Osteoblast (primary cell): ENCODE measurements at regions not wholly inside any gene's neighbourhood (a gene's known extent, or its start where the extent isn't known, plus 50 kb on each side); places are given as distances from the start of the nearest gene placed in this dataset.

Experiments used
- DNase-seq: peaks from one replicate; pipeline ENCODE4 v3.0.0; 2011; ENCODE audit warnings: low spot score, mixed read lengths; ENCODE audit not compliant: insufficient read length; ENCODE audit errors: missing footprints
- H2AFZ ChIP-seq: 2 replicates; pipeline ENCODE4 v1.6.0; 2011; ENCODE audit warnings: mild to moderate bottlenecking, low read length
- H3K27ac ChIP-seq: 2 replicates; pipeline ENCODE4 v1.5.1; 2011; ENCODE audit warnings: mild to moderate bottlenecking, low read depth, low read length, moderate library complexity
- H3K27me3 ChIP-seq: 2 replicates; pipeline ENCODE4 v1.6.0; 2012; ENCODE audit warnings: mild to moderate bottlenecking, control low read depth, inconsistent platforms, low read length, moderate library complexity; ENCODE audit not compliant: insufficient read depth
- H3K36me3 ChIP-seq: 2 replicates; pipeline ENCODE4 v1.5.1; 2011; ENCODE audit warnings: mild to moderate bottlenecking, low read length, control low read depth, moderate library complexity; ENCODE audit not compliant: insufficient read depth
- H3K4me1 ChIP-seq: 2 replicates; pipeline ENCODE4 v1.5.1; 2011; ENCODE audit warnings: mild to moderate bottlenecking, low read length, control low read depth, moderate library complexity; ENCODE audit not compliant: insufficient read depth
- H3K4me2 ChIP-seq: 2 replicates; pipeline ENCODE4 v1.6.0; 2011; ENCODE audit warnings: mild to moderate bottlenecking, low read length; ENCODE audit not compliant: insufficient read depth
- H3K4me3 ChIP-seq: fragments of 200-600 bp; sonication (generic); 3 replicates; pipeline ENCODE4 v1.5.1; 2012; ENCODE audit warnings: mild to moderate bottlenecking, low read length, inconsistent platforms; ENCODE audit not compliant: insufficient read depth
- H3K79me2 ChIP-seq: 2 replicates; pipeline ENCODE4 v1.6.0; 2012; ENCODE audit warnings: mild to moderate bottlenecking, low read length, control low read depth, inconsistent platforms; ENCODE audit not compliant: insufficient read depth
- H3K9me3 ChIP-seq: 2 replicates; pipeline ENCODE4 v1.5.1; 2011; ENCODE audit warnings: low read depth, low read length, control low read depth
- H4K20me1 ChIP-seq: 2 replicates; pipeline ENCODE4 v1.6.0; 2012; ENCODE audit warnings: mild to moderate bottlenecking, low read length, control low read depth; ENCODE audit not compliant: insufficient read depth
- CTCF ChIP-seq: IDR thresholded peaks from 2 replicates; pipeline ENCODE4 v1.5.1; 2011; ENCODE audit warnings: mild to moderate bottlenecking, low read depth, low read length, moderate library complexity; ENCODE audit errors: extremely low read depth

DNA sequence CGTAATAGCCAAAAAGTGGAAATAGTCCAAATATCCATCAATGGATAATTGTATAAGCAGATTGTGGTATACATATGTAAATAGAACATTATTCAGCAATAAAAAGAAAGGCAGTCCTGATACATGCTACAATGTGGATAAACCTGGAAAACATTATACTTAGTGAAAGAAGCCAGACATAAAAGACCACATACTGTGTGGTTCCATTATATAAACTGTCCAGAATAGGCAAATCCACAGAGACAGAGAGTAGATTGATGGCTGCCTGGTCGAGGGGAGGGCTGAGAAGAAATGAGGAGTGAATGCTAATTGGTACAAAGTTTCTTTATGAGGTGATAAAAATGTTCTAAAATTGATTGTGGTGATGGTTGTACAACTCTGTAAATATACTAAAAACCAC, 397.4 kb upstream of the RPS6KA3 start:
- no peak for TF ChIP-seq CTCF
- Histone ChIP-seq H3K27ac (no peak overlapping the region), H3K27me3 (no peaks in the 10 kb centered on the region)

DNA sequence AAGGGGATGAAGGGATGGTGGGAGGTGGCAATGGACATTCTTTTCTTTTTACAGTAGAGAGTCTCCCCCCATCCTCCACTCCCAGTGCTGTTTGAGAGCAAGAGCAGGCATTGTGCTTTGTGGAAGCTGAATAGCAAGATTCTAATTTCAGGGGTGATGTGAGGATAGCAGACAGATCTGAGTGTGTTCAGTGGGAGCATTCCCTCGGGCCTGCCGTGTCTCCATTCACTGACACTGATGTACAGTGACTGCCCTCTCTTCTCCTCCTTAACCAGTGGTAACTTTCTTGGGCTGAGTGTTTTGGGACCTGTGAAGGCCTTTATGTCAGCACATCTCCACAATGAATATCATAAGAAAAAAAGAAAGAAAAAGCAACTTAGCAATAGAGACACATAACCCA, 396.6 kb upstream of the RPS6KA3 start:
- H3K4me3 ChIP-seq = no peak overlapping the region
- H3K4me2 ChIP-seq = no peak overlapping the region
- TF ChIP-seq CTCF = no peak
- no peaks in the 10 kb centered on the region for H3K4me1 ChIP-seq
- H3K27me3 ChIP-seq = no peaks in the 10 kb centered on the region
- no peak overlapping the region for H3K27ac ChIP-seq
- no peaks in the 10 kb centered on the region for H3K9me3 ChIP-seq
- H2AFZ ChIP-seq = no peak overlapping the region
- no peak for DNase-seq
- no peaks in the 10 kb centered on the region for H3K79me2 ChIP-seq
- no peaks in the 10 kb centered on the region for H4K20me1 ChIP-seq
- H3K36me3 ChIP-seq = no peaks in the 10 kb centered on the region

More for the DNA sequence above, 397.4 kb upstream of the RPS6KA3 start:
- Histone ChIP-seq H3K79me2 (no peaks in the 10 kb centered on the region), H3K4me1 (no peaks in the 10 kb centered on the region), H4K20me1 (no peaks in the 10 kb centered on the region), H3K4me3 (no peak overlapping the region), H3K9me3 (no peaks in the 10 kb centered on the region), H3K36me3 (no peaks in the 10 kb centered on the region), H3K4me2 (no peak overlapping the region), H2AFZ (no peak overlapping the region)
- DNase-seq = no peak

DNA sequence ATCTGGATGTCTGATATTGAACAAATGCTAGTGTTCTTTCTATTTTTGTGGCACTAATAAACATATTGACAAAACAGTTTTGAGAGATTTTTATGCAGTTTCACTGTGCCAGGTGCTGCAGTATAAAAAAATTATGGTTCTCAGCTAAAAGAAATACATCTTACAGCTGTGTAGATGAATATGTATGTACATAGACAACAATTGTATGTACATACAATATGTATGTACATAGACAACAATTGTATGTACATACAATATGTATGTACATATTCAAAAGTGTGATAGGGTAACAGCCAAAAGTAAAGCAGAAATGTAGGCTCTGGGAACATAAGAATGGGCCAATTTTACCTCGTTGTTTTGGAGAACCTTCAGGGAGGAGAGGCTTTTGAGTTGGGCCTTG, 390.0 kb upstream of the RPS6KA3 start:
- Histone ChIP-seq H3K4me1 (no peaks in the 10 kb centered on the region), H3K4me3 (no peak overlapping the region), H4K20me1 (no peaks in the 10 kb centered on the region), H3K27ac (no peak overlapping the region), H3K4me2 (no peak overlapping the region), H3K79me2 (no peaks in the 10 kb centered on the region), H3K27me3 (no peaks in the 10 kb centered on the region), H2AFZ (no peak overlapping the region), H3K9me3 (no peaks in the 10 kb centered on the region), H3K36me3 (no peaks in the 10 kb centered on the region)
- no peak for DNase-seq
- TF ChIP-seq CTCF = no peak

DNA sequence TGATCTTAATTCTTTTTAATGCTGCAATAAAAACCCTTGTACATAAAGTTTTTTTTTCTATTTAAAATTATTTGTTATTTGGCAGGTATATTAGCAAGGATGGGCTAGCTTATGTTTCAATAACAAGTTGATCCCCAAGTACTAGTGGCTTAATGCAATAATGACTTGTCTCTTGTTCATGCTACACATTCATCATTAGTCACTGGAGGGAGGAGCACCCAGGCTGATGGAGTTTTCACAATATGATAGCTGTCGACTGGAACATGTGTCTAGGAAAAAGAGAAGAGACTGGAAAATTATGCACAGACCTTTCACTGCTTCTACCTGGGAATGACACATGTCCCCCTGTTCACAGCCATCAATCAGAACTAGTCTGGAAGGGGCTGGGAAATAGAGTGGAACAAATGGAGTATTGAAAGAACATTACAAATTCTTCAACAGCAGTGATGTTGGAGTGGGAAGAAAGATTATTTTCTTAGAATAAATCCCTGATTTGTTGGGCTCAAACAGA, 387.9 kb upstream of the RPS6KA3 start:
- H3K9me3 ChIP-seq = no peaks in the 10 kb centered on the region
- no peak overlapping the region for H3K27ac ChIP-seq
- no peaks in the 10 kb centered on the region for H3K4me1 ChIP-seq
- no peaks in the 10 kb centered on the region for H4K20me1 ChIP-seq
- H3K27me3 ChIP-seq = no peaks in the 10 kb centered on the region
- no peak overlapping the region for H3K4me3 ChIP-seq
- no peak overlapping the region for H3K4me2 ChIP-seq
- no peaks in the 10 kb centered on the region for H3K79me2 ChIP-seq
- H2AFZ ChIP-seq = no peak overlapping the region
- no peak for TF ChIP-seq CTCF
- DNase-seq = no peak
- H3K36me3 ChIP-seq = no peaks in the 10 kb centered on the region
